Head of caudate nucleus (tissue), 42 donors: ENCODE measurements at regions not wholly inside any gene's neighbourhood (a gene's known extent, or its start where the extent isn't known, plus 50 kb on each side); places are given as distances from the start of the nearest gene placed in this dataset.
"Not testable (repeated sequence)": the region's sequence is repeated elsewhere in the genome, so short reads cannot be mapped to it uniquely, and the experiment has no call there.

ENCODE experiments used
- DNase-seq, 42 donors: peaks; one replicate each; pipeline versions ENCODE4 v3.0.0 to v3.0.0-alpha.2; 2020 to 2021; ENCODE audit warnings: mixed read lengths in 7 of 42
- intact Hi-C: fragments of 100-400 bp; cut with DNase I; formaldehyde crosslinking; loops from one replicate; pipeline ENCODE4 v1.15.0; 2022

DNA sequence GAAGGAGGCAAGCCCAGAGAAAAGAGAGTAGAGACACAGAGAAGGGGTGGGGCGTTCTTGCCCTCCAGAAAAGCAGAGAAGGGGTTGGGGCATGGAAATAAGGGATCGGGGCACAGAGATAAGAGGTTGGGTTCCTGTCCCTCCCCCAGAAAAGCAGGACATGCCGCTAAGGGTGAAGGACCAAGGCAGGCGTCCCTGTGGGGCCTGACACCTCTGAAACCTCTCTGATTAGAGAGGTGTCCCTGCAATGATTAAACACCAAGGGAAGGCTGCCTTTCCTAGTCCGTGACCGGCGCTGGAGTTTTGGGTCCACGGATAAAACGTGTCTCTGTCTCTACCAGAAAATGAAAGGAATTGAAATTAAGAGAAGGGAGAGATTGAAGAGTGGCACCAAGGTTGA is 914.0 kb upstream of the CRIM1 start:
- DNase-seq, intact Hi-C loops: not testable (repeated sequence)

DNA sequence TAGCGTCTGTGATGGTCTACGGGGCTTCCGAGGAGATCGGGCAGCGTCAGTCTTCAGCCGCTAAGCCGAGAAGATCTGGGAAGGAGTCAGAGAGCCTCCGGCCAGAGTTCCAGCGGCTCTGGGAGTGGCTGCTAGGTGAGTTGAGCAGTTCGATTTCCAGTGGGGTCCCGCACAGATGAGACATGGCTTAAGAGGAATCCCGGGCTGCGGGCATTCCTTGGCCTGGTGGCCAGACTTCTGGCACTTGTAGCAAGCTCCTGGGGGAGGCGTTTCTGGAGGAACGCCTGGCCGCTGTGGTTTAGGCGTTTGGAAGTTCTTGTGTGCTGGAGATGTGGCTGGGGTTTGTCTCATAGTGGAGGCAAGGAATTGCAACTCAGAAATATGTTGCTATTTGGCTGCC is 915.3 kb upstream of the CRIM1 start:
- intact Hi-C loops, DNase-seq: not testable (repeated sequence)

DNA sequence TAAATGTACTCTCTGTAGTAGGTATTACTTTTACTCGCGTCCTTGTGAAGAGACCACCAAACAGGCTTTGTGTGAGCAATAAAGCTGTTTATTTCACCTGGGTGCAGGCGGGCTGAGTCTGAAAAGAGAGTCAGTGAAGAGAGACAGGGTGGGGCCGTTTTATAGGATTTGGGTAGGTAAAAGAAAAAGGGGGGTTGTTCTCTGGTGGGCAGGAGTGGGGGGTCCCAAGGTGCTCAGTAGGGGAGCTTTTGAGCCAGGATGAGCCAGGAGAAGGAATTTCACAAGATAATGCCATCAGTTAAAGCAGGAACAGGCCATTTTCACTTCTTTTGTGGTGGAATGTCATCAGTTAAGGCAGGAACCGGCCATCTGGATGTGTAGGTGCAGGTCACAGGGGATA is 918.7 kb upstream of the CRIM1 start:
- DNase-seq, intact Hi-C loops: not testable (repeated sequence)

DNA sequence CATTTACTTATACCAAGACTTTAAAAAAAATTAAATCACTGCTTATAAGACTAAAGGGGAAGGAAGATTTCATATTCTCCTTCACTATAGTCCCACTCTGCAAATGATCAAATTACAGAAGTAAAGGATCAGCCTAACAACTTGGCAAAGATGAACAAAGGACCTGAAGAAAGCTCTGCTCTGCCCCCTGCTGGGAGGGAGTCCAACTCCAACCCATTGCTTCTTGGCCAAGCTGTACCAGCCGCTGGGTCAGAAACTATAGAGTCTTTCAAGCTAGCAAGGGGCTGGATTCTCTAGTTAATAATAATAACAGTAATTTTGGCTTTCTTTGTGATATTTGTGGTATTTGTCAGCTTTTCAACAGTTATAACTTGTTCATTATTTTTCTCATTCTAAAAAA is 927.0 kb upstream of the CRIM1 start:
- DNase-seq, result peak; percentile 5 to 82 (median 56)

DNA sequence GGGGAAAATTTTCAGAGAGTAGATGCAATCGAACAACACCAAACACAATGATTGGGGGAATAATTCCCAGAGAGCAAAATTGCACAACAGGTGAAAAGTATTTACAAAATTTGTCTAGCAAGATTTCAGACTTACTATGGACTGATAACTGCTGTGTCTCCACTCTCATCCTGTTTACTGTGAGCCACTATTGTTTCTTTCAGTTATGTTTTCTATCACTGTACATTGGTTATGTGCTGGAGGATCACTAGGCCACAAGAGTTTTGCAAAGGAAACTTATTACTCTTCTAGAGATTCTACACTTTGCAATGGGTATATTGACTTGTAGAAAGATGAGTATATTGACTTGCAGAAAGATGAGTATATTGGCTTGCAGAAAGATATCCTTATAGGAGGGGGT is 934.1 kb upstream of the CRIM1 start:
- no peak for DNase-seq
- intact Hi-C loops, result no loop called here

More for the DNA sequence above, 927.0 kb upstream of the CRIM1 start:
- intact Hi-C loops, result no loop called here

DNA sequence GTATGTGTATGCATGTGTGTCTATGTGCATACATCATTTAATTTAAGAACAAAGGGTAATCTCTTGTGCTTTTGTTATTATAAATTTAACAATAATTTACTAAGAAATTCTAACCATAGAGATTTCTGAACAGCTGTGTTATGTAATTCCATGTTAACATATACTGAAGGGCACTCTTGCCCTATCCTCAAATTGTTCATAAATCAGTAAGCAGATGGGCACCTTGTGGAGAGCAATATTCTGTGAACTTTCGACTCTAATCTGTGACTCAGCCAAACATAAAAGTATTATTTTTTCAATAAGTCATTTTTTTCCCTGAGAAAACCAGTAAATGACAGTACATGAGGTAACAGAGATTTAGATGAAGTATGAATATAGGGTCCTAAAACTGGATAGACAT is 938.3 kb upstream of the CRIM1 start:
- intact Hi-C loops, result loop anchor here (10.0 kb wide), 1 partner anchor 1322 kb away; no protein-coding TSS in a partner anchor
- no peak for DNase-seq

DNA sequence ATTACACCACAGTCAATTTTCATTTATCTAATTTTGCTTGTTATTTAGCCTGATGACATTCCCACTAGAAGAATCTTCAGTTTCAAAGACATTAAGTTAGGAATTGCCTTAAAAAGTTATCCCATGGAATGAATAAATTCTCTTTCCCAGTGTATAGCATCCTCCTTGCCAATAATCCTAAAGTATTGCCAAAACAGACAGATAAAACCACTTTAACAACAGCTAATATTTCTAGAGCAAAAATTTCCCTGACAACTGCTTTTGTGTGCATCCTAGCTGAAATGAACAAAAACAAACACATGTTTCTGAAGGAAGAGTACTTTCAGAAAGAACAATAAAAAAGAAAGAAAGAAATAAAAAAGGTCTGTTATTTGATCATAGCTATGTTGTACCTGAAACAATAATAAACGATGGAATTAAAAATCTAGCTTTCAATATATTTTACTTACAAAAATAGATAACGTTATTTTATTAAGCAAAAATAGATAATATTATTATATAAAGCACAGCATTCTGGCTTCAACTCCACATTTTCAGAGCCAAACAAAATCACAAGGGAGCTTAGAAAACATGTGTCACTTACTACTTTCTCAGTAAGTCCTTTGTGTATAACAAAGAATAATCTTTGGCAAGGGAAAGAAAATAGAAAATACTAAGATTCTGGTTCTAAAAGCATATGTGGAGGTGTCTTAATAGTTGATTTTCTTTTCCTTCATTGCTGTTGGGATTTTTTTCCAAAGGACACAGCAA is 939.0 kb upstream of the CRIM1 start:
- intact Hi-C loops, result loop anchor here (10.0 kb wide), 1 partner anchor 1322 kb away; no protein-coding TSS in a partner anchor
- no peak for DNase-seq

DNA sequence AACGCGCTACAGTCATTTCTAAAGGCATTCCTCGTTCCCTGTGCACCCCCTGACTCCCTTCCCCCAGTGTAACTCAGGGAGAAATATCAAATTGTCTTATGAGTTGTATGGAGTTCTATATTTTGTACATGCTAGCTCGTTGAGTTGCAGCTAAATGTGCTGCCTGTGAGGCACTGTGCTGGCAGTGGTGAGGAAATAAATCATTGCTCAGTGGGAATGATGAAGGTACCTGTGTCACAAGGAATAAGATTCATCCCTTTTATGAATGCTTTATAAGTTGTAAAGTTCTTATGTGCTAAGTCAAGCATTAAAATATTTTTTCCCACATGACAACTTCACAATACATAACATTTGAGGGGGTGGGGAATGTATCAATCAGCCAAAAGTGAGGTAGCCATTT is 939.6 kb upstream of the CRIM1 start:
- DNase-seq, result no peak
- intact Hi-C loops, result loop anchor here (10.0 kb wide), 1 partner anchor 1321 kb away; no protein-coding TSS in a partner anchor

DNA sequence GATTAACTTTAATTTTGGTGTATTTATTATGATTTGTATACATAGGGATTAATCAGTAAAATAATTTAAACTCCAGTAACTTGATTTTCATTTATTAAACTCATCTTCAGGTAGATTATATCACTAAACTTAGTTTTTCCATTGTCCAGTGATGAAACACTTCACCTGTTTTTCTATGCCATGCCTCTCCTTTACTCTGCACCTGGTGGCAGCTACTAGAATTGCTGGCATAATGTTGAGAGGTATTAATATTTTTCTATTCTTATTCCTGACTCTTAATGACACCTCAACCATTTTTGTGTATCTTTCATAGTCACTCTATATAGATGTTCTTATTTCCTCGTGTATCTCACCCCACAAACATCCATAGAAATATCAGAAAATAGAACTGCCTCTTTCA is 940.3 kb upstream of the CRIM1 start:
- no peak for DNase-seq
- intact Hi-C loops, result loop anchor here (10.0 kb wide), 1 partner anchor 1320 kb away; no protein-coding TSS in a partner anchor

DNA sequence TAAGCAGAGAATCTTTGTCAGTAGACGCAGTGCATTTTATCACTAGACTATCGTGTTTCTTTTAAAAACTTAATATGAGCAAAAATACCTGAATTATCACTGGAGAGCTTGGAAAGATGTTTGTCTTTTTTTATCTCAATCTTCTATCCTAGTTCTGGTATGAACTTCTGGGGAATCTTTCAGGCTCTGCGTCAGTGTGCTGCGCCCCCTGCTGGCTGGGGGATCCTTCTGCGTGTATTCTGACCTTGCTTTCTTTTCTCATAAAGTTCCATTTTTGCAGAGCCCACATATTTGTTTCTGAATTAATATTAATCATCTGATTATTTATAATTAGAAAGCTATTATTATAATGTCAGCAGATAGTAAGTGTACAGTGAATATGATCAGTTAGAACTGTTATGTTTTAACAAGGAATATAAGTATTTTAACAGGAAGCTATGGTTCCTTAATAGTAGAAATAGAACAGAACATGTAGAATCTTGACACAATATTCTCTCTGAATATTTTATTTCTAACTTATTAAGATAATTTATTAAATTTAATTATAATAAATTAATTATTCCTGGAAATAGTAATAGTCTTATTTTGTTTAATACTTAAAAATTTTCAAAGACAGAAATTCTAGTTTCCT is 945.0 kb upstream of the CRIM1 start:
- peak; percentile 39 to 89 (median 76) for DNase-seq
- intact Hi-C loops, result loop anchor here (10.0 kb wide), 1 partner anchor 1316 kb away; no protein-coding TSS in a partner anchor

DNA sequence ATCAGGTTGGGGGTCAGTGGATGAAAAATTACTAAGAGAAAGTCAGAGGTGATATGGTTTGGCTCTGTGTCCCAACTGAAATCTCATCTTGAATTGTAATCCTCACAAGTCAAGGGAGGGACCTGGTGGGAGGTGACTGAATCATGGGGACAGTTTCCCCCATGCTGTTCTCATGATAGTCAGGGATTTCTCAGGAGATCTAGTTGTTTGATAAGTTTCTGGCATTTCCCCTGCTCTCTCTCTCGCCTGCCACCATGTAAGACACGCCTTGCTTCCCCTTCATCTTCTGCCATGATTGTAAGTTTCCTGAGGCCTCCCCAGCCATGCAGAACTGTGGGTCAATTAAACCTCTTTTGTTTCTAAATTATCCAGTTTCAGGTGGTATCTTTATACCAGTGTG is 945.8 kb upstream of the CRIM1 start:
- intact Hi-C loops, result loop anchor here (10.0 kb wide), 1 partner anchor 1315 kb away; no protein-coding TSS in a partner anchor
- DNase-seq, result no peak

DNA sequence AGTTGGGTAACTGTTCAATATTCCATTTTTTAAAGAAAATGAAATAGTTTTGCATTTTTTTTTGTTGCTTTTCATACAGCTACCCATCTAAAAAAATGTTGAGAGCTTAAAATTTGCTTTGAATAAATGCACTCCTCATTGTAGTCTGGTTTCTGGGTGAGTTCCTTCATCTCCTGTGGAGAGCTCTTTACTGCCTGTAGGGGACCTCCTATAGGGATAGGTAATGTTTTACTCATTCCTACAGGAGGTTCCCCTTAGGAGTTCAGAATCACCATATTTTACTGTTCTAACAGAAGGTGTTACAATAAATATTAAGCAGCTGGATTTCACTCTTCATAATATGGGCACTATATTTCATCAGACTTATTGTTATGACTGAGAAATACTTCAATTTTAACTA is 947.3 kb upstream of the CRIM1 start:
- DNase-seq, result no peak
- intact Hi-C loops, result no loop called here

DNA sequence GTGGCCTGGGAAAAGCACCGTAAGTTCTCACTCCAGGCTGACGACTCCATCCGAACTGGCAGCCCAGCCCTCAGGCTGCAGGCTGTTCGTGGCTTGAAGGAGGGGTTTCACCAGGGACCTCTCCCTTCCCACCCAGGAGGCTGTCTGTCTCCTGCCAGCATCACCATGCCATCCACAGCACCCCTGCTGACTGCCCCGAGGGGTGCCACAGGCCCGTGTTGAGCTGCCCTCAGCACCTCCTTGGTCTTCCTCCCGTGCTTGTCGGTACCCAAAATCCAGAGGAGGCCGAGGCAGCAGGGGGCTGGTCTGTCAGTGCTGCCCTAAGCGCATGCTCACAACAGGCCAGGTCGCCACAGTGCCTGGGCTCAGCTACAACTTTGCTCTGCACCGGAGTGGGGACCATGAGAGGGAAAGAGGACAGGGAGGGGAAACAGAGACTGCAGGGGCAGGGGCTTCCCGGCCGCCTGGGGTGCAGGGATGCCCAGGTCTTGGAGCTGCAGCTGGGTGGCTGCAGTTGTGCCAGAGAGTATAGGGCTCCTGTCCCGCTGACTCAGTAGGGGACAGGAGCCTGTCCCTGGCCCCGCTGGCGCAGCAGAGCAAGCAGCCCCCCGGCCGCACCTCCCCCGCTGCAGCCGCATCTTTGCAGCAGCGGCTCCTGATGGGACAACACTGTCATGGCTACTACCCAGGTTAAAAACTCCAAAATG is 963.7 kb upstream of the CRIM1 start:
- intact Hi-C loops, result no loop called here
- DNase-seq, result no peak

DNA sequence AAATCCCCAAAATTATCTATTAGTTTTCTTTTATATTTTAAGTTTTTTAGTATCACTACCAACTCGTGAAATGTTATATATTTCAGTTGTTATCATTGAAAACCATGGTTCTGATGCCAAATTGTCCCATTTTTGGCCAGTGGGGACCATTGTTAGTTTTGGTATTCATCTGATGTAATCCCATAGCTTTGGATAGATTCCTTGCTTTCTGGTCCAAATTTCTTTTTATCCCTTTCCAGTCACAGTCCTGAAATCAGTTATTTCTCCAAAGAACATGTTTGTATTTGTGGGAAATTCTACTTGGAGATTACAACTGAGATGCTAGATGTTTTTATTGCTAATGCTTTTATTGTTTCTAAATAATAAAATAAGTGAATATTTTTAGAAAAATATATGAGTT is 976.8 kb upstream of the CRIM1 start:
- no peak for DNase-seq
- intact Hi-C loops, result no loop called here

DNA sequence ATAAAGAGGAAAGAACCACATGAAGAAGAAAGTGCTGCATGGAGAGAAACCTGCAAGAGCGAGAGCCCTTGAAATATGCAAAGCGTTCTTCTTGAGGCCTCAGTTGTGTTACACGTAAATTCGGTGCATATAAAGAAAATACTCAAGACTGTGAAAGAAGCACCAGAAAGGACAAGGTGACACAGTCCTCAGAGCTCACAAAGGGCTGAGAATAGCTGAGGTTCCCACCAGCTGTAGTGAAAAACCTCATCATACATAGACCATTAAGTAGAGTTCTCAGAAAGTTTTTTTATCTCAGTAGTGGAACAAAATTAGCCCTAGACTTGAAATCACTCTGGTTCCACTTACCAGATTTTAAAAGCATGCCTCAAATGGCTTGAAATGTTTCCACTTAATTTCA is 980.7 kb upstream of the CRIM1 start:
- intact Hi-C loops, result no loop called here

DNA sequence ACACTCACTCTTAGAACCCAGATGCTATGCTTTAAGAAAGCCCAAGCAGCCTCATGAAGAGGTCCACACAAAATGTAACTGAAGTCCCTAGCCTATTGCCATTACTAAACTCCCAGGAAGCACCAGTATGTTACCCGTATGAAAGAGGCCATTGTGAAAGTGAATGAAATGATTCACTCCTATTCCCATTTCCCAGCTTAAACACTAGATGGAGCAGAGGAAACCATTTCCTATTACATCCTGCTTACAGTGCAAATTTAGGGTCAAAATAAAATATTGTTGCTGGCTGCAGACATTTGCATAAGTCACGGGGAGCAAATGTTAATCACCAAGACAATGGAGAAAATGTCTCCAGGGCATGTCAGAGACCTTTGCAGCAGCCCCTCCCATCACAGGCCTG is 989.7 kb upstream of the CRIM1 start:
- no peak for DNase-seq
- intact Hi-C loops, result no loop called here

More for the DNA sequence above, 980.7 kb upstream of the CRIM1 start:
- DNase-seq, result no peak

DNA sequence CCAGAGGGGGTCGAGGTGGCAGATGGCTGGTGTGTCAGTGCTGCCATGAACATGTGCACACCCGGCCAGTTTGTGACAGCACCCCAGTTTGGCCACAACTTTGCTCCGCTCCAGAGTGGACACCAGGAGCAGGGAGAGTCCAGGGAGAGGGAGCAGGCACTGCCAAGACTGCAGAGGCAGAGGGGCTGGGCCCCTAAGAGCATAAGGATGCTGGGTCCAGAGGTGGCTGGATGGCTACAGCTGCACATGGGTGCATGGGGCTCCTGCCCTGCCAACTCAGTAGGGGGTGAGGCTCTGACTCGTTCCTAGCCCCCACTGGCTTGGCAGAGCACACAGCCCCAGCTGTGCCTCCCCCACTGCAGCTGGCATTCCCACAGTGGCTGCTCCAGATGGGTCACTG is 999.2 kb upstream of the CRIM1 start:
- no peak for DNase-seq
- intact Hi-C loops, result no loop called here

DNA sequence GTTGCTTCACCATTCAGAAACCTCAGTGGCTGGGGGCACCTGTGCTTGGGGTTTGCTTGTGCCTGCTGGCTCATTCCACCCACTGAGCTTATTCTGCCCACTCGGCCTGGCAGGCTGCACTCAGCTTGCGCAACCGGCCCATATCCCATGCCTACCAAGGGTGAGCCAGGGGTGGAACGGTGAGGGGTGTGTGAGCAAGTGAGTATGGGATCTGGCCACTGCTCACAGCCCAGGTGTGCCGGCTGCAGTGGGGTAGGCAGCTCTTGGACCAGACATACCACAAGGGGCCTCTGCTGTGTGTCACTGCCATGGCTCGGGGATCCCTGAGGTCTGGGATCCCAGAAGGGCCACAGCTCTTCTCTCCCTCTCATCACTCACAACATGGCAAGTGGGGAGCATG is 1000.5 kb upstream of the CRIM1 start:
- intact Hi-C loops, result no loop called here
- no peak for DNase-seq

DNA sequence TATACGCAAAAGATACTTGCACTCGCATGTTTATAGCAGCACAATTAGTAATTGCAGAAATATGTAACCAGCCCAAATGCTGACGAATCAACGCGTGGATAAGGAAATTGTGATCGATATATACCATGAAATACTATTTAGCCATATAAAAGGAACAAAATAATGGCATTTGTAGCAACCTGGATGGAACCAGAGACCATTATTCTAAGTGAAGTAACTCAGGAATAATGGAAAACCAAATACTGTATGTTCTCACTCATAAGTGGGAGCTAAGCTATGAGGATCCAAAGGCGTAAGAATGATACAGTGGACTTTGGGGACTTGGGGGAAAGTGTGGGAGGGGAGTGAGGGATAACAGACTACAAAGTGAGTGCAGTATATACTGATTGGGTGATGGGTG is 1008.0 kb upstream of the CRIM1 start:
- DNase-seq, result no peak

DNA sequence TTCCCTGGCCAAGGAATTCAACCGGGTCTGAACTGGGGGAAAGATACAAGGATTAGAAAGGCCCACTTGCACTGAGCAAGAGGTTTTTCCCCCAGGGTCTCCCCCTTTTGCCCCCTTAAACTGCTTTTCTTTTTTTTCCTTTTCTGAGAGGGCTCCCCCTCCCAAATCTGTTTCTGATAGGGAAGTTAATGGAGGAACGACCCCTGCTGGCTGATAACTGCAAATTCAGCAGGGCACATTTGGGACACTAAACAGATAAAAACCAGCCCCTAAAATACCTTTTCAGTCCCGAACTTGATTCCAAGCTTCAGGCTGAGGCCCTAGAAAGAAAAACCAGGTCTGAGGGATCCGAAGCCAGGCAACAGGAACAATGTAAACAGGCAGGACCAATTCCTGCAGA is 1012.4 kb upstream of the CRIM1 start:
- no peak for DNase-seq
- intact Hi-C loops, result no loop called here

More for the DNA sequence above, 1008.0 kb upstream of the CRIM1 start:
- intact Hi-C loops, result no loop called here
